GM23338 (cell line): ENCODE measurements at regions not wholly inside any gene's neighbourhood (a gene's known extent, or its start where the extent isn't known, plus 50 kb on each side); places are given as distances from the start of the nearest gene placed in this dataset.

ENCODE experiments used
- ATAC-seq: fragments of 200-7000 bp; cut with Tn5 transposase; 3 replicates; pipeline ENCODE4 v1.9.1; 2020
- DNase-seq: peaks from one replicate; pipeline ENCODE4 v3.0.0-alpha.2; 2015; ENCODE audit warnings: low spot score
- H2AFZ ChIP-seq: fragments of 200-600 bp; sonication (generic); 2 replicates; pipeline ENCODE4 v1.8.0; 2016; ENCODE audit warnings: antibody characterized with exemption, mild to moderate bottlenecking, moderate library complexity
- H3F3A ChIP-seq: fragments of 200-600 bp; sonication (generic); replicated peaks from 2 replicates; pipeline ENCODE4 v1.8.0; 2017; ENCODE audit warnings: antibody characterized with exemption, mixed run types, low read depth
- H3K27ac ChIP-seq: fragments of 200-600 bp; sonication (generic); 2 replicates; pipeline ENCODE4 v1.6.1; 2016; ENCODE audit warnings: low read depth
- H3K27me3 ChIP-seq: fragments of 200-600 bp; sonication (generic); 2 replicates; pipeline ENCODE4 v1.8.0; 2016; ENCODE audit warnings: mild to moderate bottlenecking, mixed run types, moderate library complexity; ENCODE audit not compliant: insufficient read depth
- H3K36me3 ChIP-seq: fragments of 200-600 bp; sonication (generic); 2 replicates; pipeline ENCODE4 v1.8.0; 2016; ENCODE audit warnings: mild to moderate bottlenecking; ENCODE audit not compliant: insufficient read depth
- H3K4me1 ChIP-seq: fragments of 200-600 bp; sonication (generic); 2 replicates; pipeline ENCODE4 v1.8.0; 2016; ENCODE audit warnings: mild to moderate bottlenecking, moderate library complexity; ENCODE audit not compliant: insufficient read depth
- H3K4me2 ChIP-seq: fragments of 200-600 bp; sonication (generic); 2 replicates; pipeline ENCODE4 v1.7.1; 2017; ENCODE audit warnings: mixed run types
- H3K4me3 ChIP-seq: fragments of 200-600 bp; sonication (generic); 2 replicates; pipeline ENCODE4 v1.6.1; 2016; ENCODE audit warnings: mixed run types
- H3K79me2 ChIP-seq: fragments of 200-600 bp; sonication (generic); replicated peaks from 2 replicates; pipeline ENCODE4 v1.8.0; 2017; ENCODE audit warnings: mild to moderate bottlenecking; ENCODE audit not compliant: insufficient read depth
- H3K9me2 ChIP-seq: fragments of 200-600 bp; sonication (generic); 2 replicates; pipeline ENCODE4 v1.8.0; 2017; ENCODE audit not compliant: insufficient read depth
- H4K20me1 ChIP-seq: fragments of 200-600 bp; sonication (generic); replicated peaks from 2 replicates; pipeline ENCODE4 v1.8.0; 2017; ENCODE audit warnings: mild to moderate bottlenecking; ENCODE audit not compliant: insufficient read depth
- H3K27ac Mint-ChIP-seq: 2 replicates; pipeline ENCODE4 v1.8.0; 2020; ENCODE audit warnings: inconsistent platforms, mild to moderate bottlenecking, moderate library complexity, mixed read lengths
- H3K27me3 Mint-ChIP-seq: 3 replicates; pipeline ENCODE4 v1.8.0; 2022; ENCODE audit warnings: low read depth, mild to moderate bottlenecking, moderate library complexity, mixed read lengths, inconsistent platforms; ENCODE audit not compliant: insufficient read depth, poor library complexity
- H3K36me3 Mint-ChIP-seq: 3 replicates; pipeline ENCODE4 v1.8.0; 2021; ENCODE audit warnings: low read depth, mild to moderate bottlenecking, inconsistent platforms, moderate library complexity, mixed read lengths
- H3K4me1 Mint-ChIP-seq: 3 replicates; pipeline ENCODE4 v1.8.0; 2020; ENCODE audit warnings: mild to moderate bottlenecking, inconsistent platforms, mixed read lengths
- H3K4me3 Mint-ChIP-seq: 3 replicates; pipeline ENCODE4 v1.8.0; 2021; ENCODE audit warnings: moderate library complexity, mild to moderate bottlenecking, inconsistent platforms, mixed read lengths
- H3K9me3 Mint-ChIP-seq: 3 replicates; pipeline ENCODE4 v1.8.0; 2020; ENCODE audit warnings: moderate library complexity, mild to moderate bottlenecking, inconsistent platforms, mixed read lengths
- TF ChIP-seq, protein P1 (sequence below): IDR thresholded peaks from one replicate; pipeline ENCODE4 v1.6.1; 2018; ENCODE audit warnings: antibody characterized with exemption; ENCODE audit not compliant: unreplicated experiment
- TF ChIP-seq, protein P2 (sequence below): fragments of 250-450 bp; sonication (Bioruptor Pico); IDR thresholded peaks from 2 replicates; pipeline ENCODE4 v1.5.0; 2020; ENCODE audit warnings: mild to moderate bottlenecking, moderate library complexity

DNA sequence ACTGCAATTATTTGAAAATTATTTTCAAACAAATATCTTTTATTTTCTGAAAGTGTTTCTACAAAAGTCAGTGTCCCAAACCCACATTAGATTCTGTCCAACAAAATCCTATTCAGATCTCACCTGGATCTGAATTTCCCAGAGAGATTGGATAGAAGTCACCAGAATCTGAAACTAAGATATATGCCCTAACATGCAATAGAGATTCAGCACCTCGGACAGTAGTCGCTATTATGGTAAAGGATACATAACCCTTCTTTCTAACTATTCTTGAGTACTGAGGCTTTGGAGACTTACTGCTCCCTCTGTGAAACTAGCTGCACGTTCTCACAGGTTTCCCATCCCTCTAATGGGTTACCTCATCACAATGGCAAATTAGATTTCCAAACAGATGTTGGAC is 151.4 kb downstream of the ID4 start:
- Histone ChIP-seq H3K27me3 (no peaks in the 10 kb centered on the region), H4K20me1 (no peaks in the 10 kb centered on the region), H3K27ac (no peak overlapping the region), H3K4me3 (no peak overlapping the region), H3K79me2 (no peaks in the 10 kb centered on the region), H3K4me1 (0 out of 2 replicates have a peak, but pooled peaks cover 2% of the 10 kb centered on the region), H3K9me2 (no peaks in the 10 kb centered on the region), H3K36me3 (no peaks in the 10 kb centered on the region), H2AFZ (no peak overlapping the region), H3F3A (no peaks in the 10 kb centered on the region), H3K4me2 (no peak overlapping the region)
- Mint-ChIP-seq H3K9me3 (no peaks in the 10 kb centered on the region), H3K4me3 (no peak overlapping the region), H3K27ac (no peak overlapping the region), H3K36me3 (no peaks in the 10 kb centered on the region), H3K27me3 (peaks cover 5% of the 10 kb centered on the region), H3K4me1 (no peaks in the 10 kb centered on the region)
- DNase-seq (peak; percentile 80), ATAC-seq (peak; percentile 84)
- TF ChIP-seq, protein P1, sequence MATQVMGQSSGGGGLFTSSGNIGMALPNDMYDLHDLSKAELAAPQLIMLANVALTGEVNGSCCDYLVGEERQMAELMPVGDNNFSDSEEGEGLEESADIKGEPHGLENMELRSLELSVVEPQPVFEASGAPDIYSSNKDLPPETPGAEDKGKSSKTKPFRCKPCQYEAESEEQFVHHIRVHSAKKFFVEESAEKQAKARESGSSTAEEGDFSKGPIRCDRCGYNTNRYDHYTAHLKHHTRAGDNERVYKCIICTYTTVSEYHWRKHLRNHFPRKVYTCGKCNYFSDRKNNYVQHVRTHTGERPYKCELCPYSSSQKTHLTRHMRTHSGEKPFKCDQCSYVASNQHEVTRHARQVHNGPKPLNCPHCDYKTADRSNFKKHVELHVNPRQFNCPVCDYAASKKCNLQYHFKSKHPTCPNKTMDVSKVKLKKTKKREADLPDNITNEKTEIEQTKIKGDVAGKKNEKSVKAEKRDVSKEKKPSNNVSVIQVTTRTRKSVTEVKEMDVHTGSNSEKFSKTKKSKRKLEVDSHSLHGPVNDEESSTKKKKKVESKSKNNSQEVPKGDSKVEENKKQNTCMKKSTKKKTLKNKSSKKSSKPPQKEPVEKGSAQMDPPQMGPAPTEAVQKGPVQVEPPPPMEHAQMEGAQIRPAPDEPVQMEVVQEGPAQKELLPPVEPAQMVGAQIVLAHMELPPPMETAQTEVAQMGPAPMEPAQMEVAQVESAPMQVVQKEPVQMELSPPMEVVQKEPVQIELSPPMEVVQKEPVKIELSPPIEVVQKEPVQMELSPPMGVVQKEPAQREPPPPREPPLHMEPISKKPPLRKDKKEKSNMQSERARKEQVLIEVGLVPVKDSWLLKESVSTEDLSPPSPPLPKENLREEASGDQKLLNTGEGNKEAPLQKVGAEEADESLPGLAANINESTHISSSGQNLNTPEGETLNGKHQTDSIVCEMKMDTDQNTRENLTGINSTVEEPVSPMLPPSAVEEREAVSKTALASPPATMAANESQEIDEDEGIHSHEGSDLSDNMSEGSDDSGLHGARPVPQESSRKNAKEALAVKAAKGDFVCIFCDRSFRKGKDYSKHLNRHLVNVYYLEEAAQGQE: peak; percentile 85
- TF ChIP-seq, protein P2, sequence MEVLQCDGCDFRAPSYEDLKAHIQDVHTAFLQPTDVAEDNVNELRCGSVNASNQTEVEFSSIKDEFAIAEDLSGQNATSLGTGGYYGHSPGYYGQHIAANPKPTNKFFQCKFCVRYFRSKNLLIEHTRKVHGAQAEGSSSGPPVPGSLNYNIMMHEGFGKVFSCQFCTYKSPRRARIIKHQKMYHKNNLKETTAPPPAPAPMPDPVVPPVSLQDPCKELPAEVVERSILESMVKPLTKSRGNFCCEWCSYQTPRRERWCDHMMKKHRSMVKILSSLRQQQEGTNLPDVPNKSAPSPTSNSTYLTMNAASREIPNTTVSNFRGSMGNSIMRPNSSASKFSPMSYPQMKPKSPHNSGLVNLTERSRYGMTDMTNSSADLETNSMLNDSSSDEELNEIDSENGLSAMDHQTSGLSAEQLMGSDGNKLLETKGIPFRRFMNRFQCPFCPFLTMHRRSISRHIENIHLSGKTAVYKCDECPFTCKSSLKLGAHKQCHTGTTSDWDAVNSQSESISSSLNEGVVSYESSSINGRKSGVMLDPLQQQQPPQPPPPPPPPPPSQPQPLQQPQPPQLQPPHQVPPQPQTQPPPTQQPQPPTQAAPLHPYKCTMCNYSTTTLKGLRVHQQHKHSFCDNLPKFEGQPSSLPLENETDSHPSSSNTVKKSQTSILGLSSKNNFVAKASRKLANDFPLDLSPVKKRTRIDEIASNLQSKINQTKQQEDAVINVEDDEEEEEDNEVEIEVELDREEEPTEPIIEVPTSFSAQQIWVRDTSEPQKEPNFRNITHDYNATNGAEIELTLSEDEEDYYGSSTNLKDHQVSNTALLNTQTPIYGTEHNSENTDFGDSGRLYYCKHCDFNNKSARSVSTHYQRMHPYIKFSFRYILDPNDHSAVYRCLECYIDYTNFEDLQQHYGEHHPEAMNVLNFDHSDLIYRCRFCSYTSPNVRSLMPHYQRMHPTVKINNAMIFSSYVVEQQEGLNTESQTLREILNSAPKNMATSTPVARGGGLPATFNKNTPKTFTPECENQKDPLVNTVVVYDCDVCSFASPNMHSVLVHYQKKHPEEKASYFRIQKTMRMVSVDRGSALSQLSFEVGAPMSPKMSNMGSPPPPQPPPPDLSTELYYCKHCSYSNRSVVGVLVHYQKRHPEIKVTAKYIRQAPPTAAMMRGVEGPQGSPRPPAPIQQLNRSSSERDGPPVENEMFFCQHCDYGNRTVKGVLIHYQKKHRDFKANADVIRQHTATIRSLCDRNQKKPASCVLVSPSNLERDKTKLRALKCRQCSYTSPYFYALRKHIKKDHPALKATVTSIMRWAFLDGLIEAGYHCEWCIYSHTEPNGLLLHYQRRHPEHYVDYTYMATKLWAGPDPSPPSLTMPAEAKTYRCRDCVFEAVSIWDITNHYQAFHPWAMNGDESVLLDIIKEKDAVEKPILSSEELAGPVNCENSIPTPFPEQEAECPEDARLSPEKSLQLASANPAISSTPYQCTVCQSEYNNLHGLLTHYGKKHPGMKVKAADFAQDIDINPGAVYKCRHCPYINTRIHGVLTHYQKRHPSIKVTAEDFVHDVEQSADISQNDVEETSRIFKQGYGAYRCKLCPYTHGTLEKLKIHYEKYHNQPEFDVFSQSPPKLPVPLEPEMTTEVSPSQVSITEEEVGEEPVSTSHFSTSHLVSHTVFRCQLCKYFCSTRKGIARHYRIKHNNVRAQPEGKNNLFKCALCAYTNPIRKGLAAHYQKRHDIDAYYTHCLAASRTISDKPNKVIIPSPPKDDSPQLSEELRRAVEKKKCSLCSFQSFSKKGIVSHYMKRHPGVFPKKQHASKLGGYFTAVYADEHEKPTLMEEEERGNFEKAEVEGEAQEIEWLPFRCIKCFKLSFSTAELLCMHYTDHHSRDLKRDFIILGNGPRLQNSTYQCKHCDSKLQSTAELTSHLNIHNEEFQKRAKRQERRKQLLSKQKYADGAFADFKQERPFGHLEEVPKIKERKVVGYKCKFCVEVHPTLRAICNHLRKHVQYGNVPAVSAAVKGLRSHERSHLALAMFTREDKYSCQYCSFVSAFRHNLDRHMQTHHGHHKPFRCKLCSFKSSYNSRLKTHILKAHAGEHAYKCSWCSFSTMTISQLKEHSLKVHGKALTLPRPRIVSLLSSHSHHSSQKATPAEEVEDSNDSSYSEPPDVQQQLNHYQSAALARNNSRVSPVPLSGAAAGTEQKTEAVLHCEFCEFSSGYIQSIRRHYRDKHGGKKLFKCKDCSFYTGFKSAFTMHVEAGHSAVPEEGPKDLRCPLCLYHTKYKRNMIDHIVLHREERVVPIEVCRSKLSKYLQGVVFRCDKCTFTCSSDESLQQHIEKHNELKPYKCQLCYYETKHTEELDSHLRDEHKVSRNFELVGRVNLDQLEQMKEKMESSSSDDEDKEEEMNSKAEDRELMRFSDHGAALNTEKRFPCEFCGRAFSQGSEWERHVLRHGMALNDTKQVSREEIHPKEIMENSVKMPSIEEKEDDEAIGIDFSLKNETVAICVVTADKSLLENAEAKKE: no peak
